HG02870 (cell line): ENCODE measurements at regions not wholly inside any gene's neighbourhood (a gene's known extent, or its start where the extent isn't known, plus 50 kb on each side); places are given as distances from the start of the nearest gene placed in this dataset.

Experiments used
- ATAC-seq: cut with Tn5 transposase; IDR thresholded peaks from one replicate; pipeline ENCODE4 v1.9.1; 2021; ENCODE audit warnings: mild to moderate bottlenecking, moderate library complexity; ENCODE audit not compliant: unreplicated experiment

DNA sequence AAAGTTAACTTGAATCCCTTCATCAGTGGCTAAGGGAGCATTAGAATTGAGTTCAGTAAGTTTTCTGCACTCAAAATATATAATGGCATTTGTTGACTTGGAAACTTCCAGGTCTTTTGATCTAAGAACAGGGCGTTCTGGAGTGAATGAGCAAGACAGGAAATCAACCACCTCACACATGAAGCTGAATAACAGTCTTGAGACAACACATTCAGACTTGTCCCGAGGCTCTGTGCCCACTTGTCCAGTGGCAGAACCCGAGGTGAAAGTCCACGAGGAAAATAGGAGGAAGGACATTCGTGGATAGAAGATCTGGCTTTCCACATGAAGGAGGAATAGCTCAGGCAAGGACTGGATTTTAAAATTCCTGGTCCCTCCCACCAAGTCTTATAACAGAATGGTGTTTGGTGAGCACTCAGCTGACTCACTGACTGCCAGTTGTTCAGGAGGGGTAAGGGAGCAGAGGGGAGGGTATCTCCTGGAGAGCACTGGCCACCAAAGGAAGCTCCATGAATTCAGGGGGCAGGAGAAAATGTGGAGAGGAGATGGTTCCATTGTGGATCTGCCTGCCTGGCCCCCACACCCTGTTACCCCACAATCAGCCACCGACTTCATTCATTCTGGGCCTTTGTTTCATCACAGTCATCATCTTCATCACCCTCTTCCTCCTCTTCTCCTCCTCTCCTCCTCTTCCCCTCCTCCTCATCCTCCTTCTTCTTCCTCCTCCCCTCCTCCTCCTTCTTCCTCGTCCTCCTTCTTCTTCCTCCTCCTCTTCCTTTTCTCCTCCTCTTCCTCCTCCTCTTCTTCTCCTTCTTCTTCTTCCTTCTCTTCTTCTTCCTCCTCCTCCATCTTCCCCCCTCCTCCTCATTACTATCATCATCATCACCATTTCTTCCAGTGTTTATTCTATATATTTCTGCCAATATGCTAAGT, 620.1 kb downstream of the MED13L start:
- ATAC-seq: no peak

DNA sequence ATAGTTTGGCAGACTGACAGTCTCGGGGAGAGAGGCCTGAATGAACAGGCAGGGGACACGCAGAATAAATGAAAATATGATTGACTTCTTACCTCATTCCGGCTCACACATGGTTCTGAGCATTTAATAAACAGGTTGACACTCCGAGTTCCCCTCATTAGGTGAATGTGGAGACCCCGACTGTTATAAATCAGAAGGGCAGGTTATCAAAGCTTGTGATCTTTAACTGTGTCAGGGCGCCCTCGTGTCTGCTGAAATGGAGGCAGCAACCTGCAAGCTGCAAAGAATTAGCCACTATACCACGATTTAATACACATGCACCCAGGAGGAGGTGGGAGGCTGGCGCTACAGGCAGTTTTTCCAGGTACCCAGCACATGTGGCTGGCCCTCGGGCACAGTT, 627.5 kb downstream of the MED13L start:
- no peak for ATAC-seq

DNA sequence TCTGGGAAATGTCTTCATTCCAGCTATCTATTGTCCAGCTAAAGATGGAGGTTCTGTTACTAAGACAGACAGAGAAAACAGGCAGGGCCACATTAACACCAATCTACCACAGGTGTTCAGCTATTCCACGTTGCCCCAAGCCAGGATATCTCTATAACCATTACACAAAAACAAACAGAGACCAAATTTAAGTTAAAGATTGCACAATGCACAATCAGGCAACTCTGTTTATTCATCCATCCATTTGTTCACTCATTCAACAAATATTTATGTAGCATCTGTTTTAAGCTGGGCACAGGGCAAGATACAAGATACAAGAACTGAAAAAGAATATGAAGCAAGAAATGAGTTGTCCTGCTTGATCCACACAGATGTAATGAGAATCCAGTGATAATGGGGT, 629.0 kb downstream of the MED13L start:
- ATAC-seq: no peak

DNA sequence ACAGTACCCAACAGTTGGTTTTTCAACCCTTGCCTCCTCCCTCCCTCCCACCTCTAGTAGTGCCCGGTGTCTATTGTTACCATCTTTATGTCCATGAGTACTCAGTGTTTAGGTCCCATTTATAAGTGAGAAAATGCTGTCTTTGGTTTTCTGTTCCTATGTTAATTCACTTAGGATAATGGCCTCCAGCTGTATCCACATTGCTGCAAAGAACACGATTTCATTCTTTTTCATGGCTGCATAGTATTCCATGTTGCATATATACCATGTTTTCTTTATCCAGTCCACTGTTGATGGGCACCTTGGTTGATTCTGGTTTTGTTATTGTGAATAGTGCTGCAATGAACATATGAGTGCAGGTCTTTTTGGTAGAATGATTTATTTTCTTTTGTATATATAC, 631.3 kb downstream of the MED13L start:
- ATAC-seq: no peak

DNA sequence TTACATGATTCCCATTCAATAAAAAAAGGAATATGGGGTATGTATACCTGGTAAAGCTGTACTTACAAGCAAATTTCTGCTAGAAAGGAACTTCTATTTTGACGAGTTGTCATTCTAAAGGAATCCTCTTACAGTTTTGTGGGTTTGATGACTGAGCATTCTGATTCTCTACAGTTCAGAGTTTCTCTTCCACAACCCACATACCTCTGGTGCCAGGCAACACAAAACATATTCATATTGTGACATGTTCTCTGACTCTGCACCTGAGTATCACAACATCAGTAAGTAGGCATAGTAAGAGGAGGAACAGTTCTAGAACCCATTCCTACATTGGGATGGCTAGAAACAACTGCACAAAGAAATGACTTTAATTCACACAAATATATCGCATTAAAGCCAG, 636.6 kb downstream of the MED13L start:
- no peak for ATAC-seq

DNA sequence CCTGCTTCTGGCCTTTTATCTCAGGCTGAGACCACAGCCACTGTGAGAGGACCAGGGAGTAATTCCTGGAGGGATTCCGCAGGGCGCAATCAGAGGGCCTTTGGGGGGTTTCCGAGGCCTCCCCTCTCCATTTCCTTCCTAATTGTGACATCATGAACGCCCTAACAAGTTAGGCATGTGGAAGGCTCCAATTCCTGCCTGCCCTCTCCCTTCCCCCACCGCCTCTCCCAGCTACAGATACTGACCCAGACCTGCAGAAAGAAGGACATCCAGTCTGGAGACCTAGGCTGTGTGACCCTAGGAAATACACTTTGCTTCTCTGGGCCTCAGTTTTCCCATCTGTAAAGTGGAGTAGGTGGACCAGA, 637.9 kb downstream of the MED13L start:
- ATAC-seq: no peak

DNA sequence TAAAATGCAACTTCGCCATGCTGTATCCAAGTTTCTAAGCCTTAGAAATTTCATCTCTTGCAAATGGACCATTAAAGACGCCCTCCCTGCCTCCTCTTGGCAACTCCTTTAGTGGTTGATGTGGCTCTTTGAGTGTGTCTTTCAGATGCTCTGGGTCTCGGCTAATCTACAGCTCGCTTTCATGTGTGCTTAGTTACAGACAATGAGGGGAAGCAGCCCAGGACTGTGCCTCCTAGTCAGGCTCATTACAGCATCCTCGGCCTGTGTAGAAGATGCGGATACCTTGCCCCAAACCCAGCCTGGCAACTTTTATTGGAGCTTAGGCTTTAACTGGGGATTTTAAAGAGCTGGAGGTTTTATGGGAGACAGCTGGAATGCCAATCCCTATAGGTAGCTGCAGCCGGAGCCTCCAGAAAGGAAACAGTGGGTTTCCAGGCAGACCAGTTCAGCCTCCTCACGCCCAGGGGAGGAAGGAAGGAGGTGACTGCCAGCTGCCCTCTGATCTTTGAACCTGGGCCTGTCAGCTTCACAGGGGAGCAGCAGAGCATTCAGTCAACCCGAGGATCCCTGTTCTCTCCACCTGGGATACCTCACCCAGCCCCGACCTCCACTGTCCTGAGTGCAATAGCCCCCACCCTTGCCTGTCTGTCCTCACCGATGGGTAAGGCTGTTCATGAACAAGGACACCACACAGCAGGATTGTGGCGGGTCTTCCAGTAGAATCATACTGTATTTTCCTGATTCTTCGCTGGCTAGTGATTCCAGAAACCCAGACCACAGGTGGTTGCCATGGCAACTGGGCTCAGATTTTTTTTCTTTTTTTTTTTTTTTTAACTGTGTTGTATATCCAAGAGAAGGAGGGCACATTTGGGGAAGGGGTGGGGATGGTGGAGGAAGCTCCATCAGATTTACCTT, 638.5 kb downstream of the MED13L start:
- ATAC-seq: no peak

DNA sequence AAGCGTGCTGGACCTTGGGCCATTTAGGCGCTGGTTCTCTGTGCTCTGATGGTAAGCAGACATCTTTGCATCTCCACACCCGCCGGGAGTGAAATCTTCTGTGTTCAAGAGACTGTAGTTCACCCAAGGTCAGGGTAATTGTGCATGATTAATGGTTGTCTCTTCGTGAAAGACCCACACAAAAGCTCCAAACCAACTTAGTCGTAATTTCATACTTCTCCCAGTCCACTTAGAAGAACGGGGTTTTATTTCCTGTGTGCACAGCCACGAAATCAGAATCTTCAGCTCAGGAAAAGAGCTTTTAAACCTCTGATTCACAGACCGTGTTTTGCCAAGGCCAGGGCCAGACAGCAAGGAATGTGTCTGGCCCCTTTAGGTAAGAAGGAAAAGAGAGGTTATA, 640.9 kb downstream of the MED13L start:
- no peak for ATAC-seq

DNA sequence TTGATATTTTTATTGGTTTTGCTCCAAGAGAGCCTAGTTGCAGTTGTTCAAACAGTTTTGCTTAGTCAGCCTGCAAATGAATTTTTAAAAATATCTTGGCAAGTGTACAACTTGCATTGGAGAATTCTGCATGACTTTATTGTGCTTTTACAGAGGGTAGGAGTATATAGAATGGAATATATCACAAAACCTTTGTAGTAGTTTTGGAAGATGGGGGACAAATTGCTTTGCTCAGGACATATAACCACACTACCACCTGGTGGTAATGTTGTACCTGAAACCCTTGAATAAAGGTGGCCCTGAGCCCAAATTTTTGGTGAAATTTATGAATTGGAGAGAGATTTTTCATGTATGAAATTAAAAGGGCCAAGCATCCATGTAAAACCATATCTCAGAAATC, 645.2 kb downstream of the MED13L start:
- ATAC-seq: no peak

DNA sequence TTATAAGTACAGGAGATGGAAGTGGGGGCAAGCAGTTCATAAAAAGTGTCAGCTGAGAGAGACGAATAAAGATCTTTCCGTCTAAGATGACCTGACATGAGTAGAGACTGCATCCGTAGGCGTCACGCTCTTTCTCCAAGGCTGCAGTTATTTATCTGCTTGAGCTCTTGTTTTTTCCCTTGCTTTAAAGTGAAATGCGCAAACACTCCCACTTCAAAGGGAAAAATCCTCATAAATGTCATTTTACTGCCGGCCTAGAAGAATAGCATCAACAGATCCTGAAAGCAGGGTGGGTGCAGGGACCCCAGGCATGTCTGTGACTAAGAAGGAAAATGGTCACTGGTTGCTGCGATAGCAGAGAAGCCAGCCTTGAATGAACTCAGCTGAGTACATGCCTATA, 647.4 kb downstream of the MED13L start:
- ATAC-seq: no peak

DNA sequence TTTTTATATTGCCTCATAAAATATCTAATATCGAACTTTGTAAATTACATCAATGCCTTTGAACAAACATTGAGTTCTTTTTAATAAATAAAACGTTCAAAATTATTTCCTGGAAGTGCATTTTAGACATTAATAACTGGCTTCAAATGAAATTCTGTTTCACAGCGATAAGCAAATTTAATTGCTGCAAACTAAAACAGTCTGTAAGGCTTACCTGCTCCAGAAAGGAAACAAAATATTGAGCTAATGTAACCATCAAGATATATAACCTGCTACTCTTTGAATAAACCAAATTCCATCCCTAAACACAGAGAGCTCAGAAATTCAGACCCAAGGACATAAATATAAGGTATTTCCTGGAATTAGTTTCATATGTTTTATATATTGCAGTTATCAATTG, 651.3 kb downstream of the MED13L start:
- no peak for ATAC-seq

DNA sequence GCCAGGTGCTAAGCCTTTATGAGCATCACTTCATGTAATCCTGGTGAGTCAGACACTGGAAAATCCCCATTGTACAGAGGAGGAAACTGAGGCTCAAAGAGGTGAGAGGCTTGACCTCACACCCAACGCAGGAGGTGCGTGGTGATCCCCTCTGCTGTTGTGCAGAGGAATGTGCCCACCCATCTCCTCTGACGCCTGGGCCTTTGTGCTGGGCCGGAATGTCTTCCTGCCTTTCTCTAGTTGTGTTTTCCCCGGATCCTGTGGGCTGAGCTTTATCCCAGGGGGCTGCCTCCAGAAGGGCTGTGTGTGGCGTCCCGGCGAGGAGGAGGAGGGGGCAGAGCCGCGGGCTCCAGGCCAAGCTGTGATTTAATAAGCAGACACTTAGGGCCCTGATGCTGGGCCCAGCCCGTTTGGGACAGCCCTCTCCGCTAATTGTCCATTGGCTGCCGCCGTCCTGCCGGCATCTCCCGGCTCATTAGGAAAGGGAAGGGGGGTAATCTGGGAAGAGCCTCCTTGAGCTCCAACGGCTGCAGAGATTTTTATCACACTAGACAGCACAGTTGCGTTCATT, 653.6 kb downstream of the MED13L start:
- no peak for ATAC-seq

DNA sequence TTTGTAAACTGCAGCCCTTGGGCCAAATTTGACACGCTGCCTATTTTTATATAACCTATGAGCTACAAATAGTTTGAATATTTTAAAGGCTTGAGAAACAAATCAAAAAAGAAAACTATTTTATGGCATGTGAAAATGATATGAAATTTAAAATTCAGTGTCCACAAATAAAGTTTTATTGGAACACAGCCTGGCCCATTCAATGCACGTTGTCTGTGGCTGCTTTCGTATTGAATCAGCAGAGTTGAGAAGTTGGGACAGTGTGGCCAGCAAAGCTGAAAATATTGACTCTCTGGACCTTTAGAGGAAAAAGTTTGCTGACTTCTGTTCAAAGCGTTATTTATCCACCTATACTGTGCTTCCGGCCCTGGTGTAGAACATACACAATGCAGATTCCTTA, 654.2 kb downstream of the MED13L start:
- no peak for ATAC-seq

DNA sequence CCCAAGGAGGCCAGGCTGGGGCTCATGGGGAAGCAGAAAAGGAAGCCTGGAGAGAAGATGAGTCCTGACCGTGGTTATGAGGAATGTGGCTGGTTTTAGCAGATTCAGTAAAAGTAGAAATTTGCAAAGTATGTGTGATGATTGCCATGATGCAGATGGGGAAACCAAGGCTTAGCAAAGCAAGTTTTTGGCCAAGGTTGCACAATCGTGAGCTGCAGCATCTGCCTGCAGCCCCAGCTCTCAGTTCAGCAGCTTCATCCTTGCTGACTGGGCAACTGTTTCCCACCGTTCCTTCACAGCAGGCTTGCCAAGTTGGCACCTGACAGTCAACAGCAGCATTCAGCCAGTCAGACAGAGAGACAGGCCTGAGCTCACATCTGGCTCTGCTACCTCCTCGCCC, 656.7 kb downstream of the MED13L start:
- no peak for ATAC-seq

DNA sequence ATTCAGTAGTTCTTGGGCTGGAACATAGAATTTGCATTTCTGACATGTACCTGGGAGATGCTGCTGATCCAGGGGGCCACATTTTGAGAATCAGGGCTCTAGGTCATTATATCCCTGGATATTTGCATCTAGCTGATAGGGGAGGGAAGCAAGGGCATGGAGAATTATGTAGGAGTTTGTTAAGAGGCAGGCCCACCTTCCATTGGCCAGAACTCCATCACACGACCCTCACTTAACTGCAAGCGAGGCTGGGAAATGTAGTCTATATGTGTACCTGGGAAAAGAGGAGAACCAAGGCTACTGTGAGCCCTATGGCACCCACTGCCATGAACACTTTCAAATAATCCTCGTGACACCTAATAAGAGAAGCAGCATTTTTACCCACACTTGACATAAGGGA, 657.6 kb downstream of the MED13L start:
- ATAC-seq: no peak

DNA sequence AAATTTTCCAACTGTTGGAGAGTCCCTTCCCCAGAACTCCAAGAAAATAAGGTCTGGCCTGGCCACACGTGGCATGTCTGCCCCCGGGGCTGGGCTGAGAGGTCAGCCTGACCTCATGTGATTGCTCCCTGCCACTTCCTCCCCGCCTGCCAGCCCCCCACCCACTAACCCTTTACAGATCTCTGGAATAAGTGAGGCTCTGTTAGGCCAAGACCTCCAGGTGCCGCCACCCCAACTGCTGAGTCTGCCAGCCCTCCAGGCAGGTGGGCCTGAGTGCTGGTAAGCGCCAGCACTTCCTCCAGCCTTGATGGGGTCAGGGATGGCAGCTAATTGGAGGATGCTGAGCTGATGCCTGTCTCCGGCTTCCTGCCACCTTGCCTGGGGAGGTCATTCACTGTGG, 658.4 kb downstream of the MED13L start:
- ATAC-seq: no peak

DNA sequence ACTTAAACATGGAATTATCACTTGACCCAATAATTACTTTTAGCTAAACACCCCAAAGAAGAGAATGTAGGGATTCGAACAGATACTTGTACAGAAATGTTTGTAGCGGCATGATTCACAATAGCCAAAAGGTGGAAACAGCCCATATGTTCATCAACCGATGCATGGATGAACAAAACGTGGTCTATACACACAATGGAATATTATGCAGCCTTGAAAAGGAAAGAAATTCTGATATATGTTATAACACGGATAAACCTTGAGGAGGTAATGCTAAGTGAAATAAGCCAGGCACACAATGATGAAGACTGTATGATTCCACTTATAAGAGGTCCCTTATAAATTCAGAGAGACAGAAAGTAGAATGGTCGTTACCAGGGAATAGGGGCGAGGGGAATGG, 659.4 kb downstream of the MED13L start:
- ATAC-seq: no peak

DNA sequence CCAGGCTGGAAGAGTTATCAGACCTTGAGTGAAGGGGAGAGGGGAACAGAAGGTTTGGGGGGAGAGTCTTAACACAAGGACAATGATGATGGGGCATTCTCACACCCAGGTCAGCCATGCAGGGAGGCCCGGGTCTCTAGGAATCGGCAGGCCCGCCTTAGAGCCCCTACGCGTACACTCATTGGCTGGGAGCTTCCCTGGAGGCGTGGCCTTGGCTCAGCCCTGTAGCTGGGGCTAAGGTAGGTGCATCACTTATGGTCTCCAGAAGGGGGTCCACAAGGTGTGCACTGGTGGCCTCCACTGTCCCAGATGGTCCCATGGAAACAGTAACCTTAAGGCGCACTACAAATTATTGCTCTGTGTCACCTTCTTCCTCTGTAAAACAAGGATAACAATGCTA, 660.1 kb downstream of the MED13L start:
- no peak for ATAC-seq

DNA sequence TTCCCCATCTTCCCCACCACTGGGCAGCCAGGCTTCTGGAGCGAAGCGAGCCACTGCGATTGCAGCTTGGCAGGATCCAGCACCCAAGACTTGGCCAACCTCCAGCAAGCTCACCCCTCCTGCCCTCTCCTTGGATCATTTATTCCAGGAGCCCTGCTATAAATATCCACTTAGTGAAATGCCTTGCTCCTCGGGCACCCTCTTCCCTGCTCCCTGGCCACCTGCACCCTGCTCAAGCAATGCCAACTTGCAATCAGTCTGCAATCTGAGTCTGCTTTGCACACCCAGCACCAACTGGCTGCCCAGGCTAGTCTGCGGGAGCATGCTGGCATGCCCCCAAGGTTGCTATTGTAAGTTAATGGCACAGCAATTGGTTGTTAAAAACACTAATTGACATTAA, 666.0 kb downstream of the MED13L start:
- ATAC-seq: no peak

DNA sequence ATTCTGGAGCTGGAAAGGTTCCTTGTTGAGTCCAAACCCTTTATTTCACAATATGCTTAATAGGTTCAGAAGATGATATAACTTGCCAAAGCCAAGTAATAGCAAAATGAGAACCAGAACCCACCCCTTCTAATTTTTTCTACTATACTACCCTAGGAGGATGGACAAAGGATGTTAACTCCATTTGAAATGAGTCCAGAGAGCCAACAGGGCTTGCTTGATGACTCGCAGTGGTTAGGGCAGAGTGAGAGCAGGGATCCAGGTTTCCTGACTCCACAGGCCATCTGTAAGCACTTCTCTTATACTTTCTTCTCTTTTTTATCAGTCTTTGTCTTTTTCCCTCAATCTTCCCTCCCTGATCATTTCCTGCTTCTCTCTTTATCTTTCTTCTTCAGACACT, 668.1 kb downstream of the MED13L start:
- ATAC-seq: no peak

DNA sequence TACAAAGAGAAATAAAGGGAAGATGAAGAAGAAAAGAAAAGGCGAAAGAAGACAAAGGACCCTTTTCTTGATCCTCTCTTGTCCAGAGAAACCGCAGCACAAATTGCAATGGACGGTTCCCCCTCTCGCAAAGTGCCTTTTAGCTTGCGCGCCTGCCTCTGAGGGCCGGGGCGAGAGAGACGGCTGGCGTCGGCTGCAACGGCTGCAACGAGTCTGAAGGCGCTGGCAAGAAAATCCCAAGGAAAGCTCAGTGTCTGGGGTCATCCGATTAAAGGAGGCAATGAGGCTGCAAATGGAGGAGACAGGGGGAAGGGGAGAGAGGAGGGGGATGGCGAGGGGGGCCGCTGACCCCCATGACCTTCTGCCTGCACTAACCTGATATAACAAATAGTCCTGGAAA, 671.5 kb downstream of the MED13L start:
- no peak for ATAC-seq
